Astrocyte of the cerebellum (primary cell): ENCODE measurements at regions not wholly inside any gene's neighbourhood (a gene's known extent, or its start where the extent isn't known, plus 50 kb on each side); places are given as distances from the start of the nearest gene placed in this dataset.
"Not testable (repeated sequence)": the region's sequence is repeated elsewhere in the genome, so short reads cannot be mapped to it uniquely, and the experiment has no call there.

Experiments used
- DNase-seq: peaks from one replicate; pipeline ENCODE4 v3.0.0-alpha.2; 2011; ENCODE audit warnings: low read depth
- H3K4me3 ChIP-seq: 2 replicates; pipeline ENCODE4 v1.5.1; 2011; ENCODE audit warnings: mild to moderate bottlenecking, low read depth, low read length, moderate library complexity
- CTCF ChIP-seq: IDR thresholded peaks from 2 replicates; pipeline ENCODE4 v1.5.1; 2012; ENCODE audit warnings: low read length, low read depth, moderate library complexity, mild to moderate bottlenecking; ENCODE audit errors: missing control alignments
- in situ Hi-C: cut with HindIII; loops from 2 replicates; pipeline ENCODE4 v1.10.0; 2017; ENCODE audit warnings: low sequenced_read_pairs

GRCh38 chr13:86313421-86313820 is 514.2 kb upstream of the SLITRK6 start:
- no peak for TF ChIP-seq CTCF
- no peak overlapping the region for H3K4me3 ChIP-seq
- in situ Hi-C loops, result no loop called here
- DNase-seq, result no peak

DNA sequence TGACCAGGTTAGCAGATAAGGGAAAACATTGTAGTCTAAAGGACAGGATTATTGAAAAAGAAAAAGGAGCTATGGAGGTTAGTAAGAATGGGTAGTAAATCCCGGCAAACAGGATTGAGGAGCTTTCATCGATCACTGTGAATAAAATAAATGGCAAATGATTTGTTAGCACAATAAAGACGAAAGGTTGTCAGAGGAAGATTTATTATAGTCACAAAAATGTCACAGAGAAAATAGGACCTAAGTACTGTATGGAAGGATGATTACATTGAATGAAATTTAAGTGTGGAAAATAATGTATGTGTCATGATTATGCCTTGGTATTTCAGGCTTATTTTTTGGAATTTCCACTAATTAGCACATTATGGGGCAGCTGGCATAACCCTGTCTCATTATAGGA is 519.2 kb upstream of the SLITRK6 start:
- no peak for DNase-seq
- in situ Hi-C loops, result no loop called here
- TF ChIP-seq CTCF, result no peak
- no peak overlapping the region for H3K4me3 ChIP-seq

- in situ Hi-C loops, result no loop called here
- DNase-seq, result peak; percentile 16
- no peak overlapping the region for H3K4me3 ChIP-seq
- no peak for TF ChIP-seq CTCF
Observed at GRCh38 chr13:86324191-86324590, 525.0 kb upstream of the SLITRK6 start.

- DNase-seq, result no peak
- in situ Hi-C loops, result no loop called here
- H3K4me3 ChIP-seq, result no peak overlapping the region
- no peak for TF ChIP-seq CTCF
Observed at GRCh38 chr13:86355301-86355700, 556.1 kb upstream of the SLITRK6 start.

- no peak for TF ChIP-seq CTCF
- DNase-seq, result no peak
- no peak overlapping the region for H3K4me3 ChIP-seq
- in situ Hi-C loops, result no loop called here
Observed at GRCh38 chr13:86357106-86357505, 557.9 kb upstream of the SLITRK6 start.

DNA sequence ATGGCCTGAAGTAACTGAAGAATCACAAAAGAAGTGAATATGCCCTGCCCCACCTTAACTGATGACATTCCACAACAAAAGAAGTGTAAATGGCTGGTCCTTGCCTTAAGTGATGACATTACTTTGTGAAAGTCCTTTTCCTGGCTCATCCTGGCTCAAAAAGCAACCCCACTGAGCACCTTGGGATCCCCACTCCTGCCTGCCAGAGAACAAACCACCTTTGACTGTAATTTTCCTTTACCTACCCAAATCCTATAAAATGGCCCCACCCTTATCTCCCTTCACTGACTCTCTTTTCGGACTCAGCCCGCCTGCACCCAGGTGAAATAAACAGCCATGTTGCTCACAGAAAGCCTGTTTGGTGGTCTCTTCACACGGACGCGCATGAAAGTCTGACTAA is 564.5 kb upstream of the SLITRK6 start:
- DNase-seq, H3K4me3 ChIP-seq, in situ Hi-C loops: not testable (repeated sequence)

- in situ Hi-C loops, result no loop called here
- no peak for DNase-seq
- no peak overlapping the region for H3K4me3 ChIP-seq
- no peak for TF ChIP-seq CTCF
Observed at GRCh38 chr13:86368924-86369323, 569.7 kb upstream of the SLITRK6 start.
